ENCODE measurements at regions not wholly inside any gene's neighbourhood (a gene's known extent, or its start where the extent isn't known, plus 50 kb on each side); places are given as distances from the start of the nearest gene placed in this dataset.

DNA sequence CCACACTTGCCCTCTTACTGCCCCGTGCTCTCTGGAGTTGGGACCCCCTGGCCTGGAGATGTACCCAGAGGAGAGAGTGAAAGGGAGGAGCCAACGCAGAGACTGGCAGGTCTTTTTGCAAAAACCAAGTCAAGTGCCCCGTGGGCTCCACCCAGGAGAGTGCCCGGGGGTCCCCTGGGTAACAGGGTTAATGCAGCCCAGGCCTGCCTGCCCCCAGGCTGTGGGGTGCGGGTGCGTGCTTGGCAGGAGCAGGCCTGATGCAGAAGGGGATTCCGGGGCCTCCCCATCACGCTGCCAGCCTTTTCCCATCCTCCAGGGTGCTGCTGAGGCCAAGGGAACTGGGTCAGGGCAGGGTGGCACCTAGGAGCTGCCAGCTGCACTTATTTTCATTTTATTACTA, 184.4 kb downstream of the ERMARD start:
- TF ChIP-seq, protein P1, sequence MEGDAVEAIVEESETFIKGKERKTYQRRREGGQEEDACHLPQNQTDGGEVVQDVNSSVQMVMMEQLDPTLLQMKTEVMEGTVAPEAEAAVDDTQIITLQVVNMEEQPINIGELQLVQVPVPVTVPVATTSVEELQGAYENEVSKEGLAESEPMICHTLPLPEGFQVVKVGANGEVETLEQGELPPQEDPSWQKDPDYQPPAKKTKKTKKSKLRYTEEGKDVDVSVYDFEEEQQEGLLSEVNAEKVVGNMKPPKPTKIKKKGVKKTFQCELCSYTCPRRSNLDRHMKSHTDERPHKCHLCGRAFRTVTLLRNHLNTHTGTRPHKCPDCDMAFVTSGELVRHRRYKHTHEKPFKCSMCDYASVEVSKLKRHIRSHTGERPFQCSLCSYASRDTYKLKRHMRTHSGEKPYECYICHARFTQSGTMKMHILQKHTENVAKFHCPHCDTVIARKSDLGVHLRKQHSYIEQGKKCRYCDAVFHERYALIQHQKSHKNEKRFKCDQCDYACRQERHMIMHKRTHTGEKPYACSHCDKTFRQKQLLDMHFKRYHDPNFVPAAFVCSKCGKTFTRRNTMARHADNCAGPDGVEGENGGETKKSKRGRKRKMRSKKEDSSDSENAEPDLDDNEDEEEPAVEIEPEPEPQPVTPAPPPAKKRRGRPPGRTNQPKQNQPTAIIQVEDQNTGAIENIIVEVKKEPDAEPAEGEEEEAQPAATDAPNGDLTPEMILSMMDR (conservative IDR thresholded peaks at IDR 0.05; ENCODE audit: control insufficient read depth, insufficient read depth, low read depth, low read length): no peak
- no peak overlapping the region for H3K4me3 ChIP-seq (ENCODE audit: control insufficient read depth, low read depth, low read length)
- DNase-seq (ENCODE audit: low read depth): no peak

GRCh38 chr6:169935348-169935718, 183.9 kb downstream of the ERMARD start:
- H3K4me3 ChIP-seq (ENCODE audit: control insufficient read depth, low read depth, low read length): no peak overlapping the region
- DNase-seq (ENCODE audit: low read depth): no peak
- TF ChIP-seq, protein P1 (conservative IDR thresholded peaks at IDR 0.05; ENCODE audit: control insufficient read depth, insufficient read depth, low read depth, low read length): no peak

DNA sequence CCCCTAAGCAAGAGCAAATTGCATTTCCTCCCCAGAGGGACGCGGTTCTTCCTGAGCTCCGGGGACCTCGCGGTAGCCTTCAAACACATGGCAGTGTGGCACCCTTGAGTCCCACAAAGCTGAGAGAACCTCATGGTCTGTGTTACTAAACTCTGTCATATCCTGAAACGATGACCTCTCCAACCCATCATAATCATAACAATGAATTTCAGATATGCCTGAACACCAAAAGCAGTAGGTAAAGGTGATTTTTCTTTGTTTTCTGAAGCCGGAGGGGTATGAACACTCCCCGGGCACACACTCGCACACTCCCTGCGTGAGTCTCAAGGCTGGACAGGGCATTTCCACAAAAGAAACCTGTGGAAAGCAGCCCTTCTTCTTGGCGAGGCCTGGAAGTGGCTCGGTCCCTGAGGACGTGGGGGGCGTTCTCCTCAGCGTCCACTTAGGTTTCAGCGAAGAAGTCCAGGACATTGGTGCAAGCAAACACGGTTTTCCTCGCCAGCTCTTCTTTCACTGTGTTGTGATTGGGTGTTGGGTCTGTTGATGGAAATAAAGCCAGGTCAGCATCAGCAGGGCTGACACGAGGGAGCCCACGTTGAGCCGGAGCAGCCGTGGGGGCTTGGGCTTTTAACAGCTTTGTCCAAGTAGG, 183.4 kb downstream of the ERMARD start:
- no peak overlapping the region for H3K4me3 ChIP-seq (ENCODE audit: control insufficient read depth, low read depth, low read length)
- DNase-seq (ENCODE audit: low read depth): no peak
- TF ChIP-seq, protein P1 (conservative IDR thresholded peaks at IDR 0.05; ENCODE audit: control insufficient read depth, insufficient read depth, low read depth, low read length): no peak

DNA sequence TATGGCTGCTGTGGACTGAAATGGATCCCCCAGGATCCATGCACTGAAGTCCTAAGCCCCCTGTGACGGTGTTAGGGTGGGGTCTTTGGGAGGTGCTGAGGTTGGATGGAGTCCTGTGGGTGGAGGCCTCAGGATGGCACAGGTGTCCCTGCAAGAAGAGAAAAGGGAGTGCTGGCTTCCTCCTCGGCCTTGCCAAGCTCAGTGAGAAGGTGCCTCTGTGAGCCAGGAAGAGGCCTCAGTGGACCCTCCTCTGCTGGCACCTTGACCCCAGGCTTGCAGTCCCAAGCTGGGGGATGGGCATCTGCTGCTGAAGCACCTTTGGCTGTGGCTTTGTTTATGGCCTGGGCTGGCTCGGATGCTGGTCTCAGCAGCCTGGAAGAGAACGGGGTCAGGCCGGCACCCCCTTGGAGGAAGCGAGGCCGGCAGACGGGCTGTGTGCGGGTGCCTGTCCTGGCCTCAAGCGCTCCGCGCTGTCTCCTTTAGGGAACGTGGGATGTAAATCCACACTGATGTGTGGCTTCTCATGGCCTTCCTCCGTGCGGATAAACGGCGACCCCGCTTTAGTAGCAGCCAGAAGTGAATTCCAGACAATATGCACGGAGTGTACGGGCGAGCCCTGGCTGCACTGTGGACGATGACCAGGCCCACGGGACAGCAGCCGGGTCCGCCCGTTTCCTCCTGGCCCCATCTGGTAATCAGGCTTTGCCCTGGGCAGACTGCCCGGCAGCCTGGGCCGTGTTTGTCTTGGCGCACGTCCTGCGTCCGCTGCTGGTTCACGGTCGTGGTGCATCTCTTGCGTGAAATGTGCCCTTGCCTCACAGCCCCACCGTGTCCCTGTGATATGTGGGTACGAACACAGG, 182.6 kb downstream of the ERMARD start:
- TF ChIP-seq, protein P1 (conservative IDR thresholded peaks at IDR 0.05; ENCODE audit: control insufficient read depth, insufficient read depth, low read depth, low read length): no peak
- no peak overlapping the region for H3K4me3 ChIP-seq (ENCODE audit: control insufficient read depth, low read depth, low read length)
- peak; percentile 6 for DNase-seq (ENCODE audit: low read depth)

DNA sequence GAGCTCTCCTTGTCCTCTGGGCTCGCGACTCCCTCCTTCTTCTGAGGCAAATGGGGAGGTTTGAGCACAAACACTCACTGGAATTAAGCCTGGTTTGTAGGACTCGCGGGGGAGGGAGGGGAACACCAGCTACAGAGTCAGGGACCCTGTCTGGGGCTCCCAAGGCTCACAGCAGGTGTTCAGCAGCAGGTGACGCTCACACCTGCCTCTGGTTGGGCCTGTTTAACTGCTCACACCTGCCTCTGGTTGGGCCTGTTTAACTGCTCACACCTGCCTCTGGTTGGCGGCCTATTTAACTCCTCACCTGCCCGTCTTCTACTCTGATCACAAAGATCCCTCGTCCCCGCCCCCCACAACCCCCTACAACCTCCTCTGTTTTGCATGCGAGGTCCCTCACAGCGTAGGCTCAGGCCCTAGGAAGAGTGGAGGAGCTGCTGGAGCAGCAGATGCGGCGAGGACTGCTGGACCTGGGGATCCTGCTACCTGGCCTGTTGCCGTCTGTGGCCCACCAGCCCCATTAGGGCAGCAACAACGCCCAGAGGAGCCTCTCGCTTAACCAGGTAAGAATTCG, 181.9 kb downstream of the ERMARD start:
- TF ChIP-seq, protein P1 (conservative IDR thresholded peaks at IDR 0.05; ENCODE audit: control insufficient read depth, insufficient read depth, low read depth, low read length): no peak
- no peak for DNase-seq (ENCODE audit: low read depth)
- H3K4me3 ChIP-seq (ENCODE audit: control insufficient read depth, low read depth, low read length): no peak overlapping the region

GRCh38 chr6:169932491-169932890, 181.1 kb downstream of the ERMARD start:
- TF ChIP-seq, protein P1 (conservative IDR thresholded peaks at IDR 0.05; ENCODE audit: control insufficient read depth, insufficient read depth, low read depth, low read length): no peak
- no peak for DNase-seq (ENCODE audit: low read depth)
- H3K4me3 ChIP-seq (ENCODE audit: control insufficient read depth, low read depth, low read length): no peak overlapping the region

All from fibroblast of mammary gland (primary cell).